ENCODE measurements at regions not wholly inside any gene's neighbourhood (a gene's known extent, or its start where the extent isn't known, plus 50 kb on each side); places are given as distances from the start of the nearest gene placed in this dataset.

- no peak for DNase-seq
These were observed 85.7 kb upstream of the E2F7 start for GRCh38 chr12:77151030-77151429.

GRCh38 chr12:77133566-77133965 lies 68.2 kb upstream of the E2F7 start:
- DNase-seq, result no peak

GRCh38 chr12:77131977-77132490 lies 66.7 kb upstream of the E2F7 start:
- DNase-seq, result no peak

- DNase-seq, result no peak
These were observed 64.8 kb upstream of the E2F7 start for GRCh38 chr12:77130193-77130592.

GRCh38 chr12:77124767-77125166 lies 59.4 kb upstream of the E2F7 start:
- DNase-seq, result no peak

- no peak for DNase-seq
These were observed 57.3 kb upstream of the E2F7 start for GRCh38 chr12:77122661-77123060.

- no peak for DNase-seq
These were observed 56.9 kb upstream of the E2F7 start for GRCh38 chr12:77122236-77122635.

- no peak for DNase-seq
These were observed 55.1 kb upstream of the E2F7 start for GRCh38 chr12:77120156-77121085.

GRCh38 chr12:77118696-77119095 lies 53.3 kb upstream of the E2F7 start:
- DNase-seq, result no peak

- no peak for DNase-seq
These were observed 50.9 kb upstream of the E2F7 start for GRCh38 chr12:77116277-77116676.

- no peak for DNase-seq
These were observed 50.1 kb upstream of the E2F7 start for GRCh38 chr12:77115471-77115870.

Data from amygdala (tissue), 56 donors.